Activated CD4-positive, alpha-beta memory T cell treated with anti-CD3 and anti-CD28 coated beads, Interleukin-2, amount 10 ng/mL, durations not matched to agents 7 days and 5 days (primary cell): ENCODE measurements at regions not wholly inside any gene's neighbourhood (a gene's known extent, or its start where the extent isn't known, plus 50 kb on each side); places are given as distances from the start of the nearest gene placed in this dataset.

Source experiments
- CTCF ChIA-PET: fragments of 350-600 bp; sonication (Branson Sonifier 250); formaldehyde crosslinking; loops from one replicate; lab custom pipeline; 2021; ENCODE audit warnings: antibody characterized with exemption, inconsistent platforms; lab: Charles Lee
- POLR2A ChIA-PET: fragments of 350-600 bp; sonication (Branson Sonifier 250); formaldehyde crosslinking; loops from one replicate; lab custom pipeline; 2021; ENCODE audit warnings: antibody characterized with exemption; lab: Charles Lee
- DNase-seq: peaks from one replicate; pipeline ENCODE4 v3.0.0-alpha.2; 2020
- H3K27ac Mint-ChIP-seq: one replicate; pipeline ENCODE4 v1.8.0; 2021; ENCODE audit warnings: mild to moderate bottlenecking, mixed read lengths
- H3K27me3 Mint-ChIP-seq: one replicate; pipeline ENCODE4 v1.8.0; 2021; ENCODE audit warnings: mixed read lengths
- H3K36me3 Mint-ChIP-seq: one replicate; pipeline ENCODE4 v1.8.0; 2021; ENCODE audit warnings: low read depth, mixed read lengths
- H3K4me1 Mint-ChIP-seq: one replicate; pipeline ENCODE4 v1.8.0; 2021; ENCODE audit warnings: mixed read lengths
- H3K4me3 Mint-ChIP-seq: one replicate; pipeline ENCODE4 v1.8.0; 2021; ENCODE audit warnings: mild to moderate bottlenecking, mixed read lengths
- H3K9me3 Mint-ChIP-seq: one replicate; pipeline ENCODE4 v1.8.0; 2021; ENCODE audit warnings: mixed read lengths

DNA sequence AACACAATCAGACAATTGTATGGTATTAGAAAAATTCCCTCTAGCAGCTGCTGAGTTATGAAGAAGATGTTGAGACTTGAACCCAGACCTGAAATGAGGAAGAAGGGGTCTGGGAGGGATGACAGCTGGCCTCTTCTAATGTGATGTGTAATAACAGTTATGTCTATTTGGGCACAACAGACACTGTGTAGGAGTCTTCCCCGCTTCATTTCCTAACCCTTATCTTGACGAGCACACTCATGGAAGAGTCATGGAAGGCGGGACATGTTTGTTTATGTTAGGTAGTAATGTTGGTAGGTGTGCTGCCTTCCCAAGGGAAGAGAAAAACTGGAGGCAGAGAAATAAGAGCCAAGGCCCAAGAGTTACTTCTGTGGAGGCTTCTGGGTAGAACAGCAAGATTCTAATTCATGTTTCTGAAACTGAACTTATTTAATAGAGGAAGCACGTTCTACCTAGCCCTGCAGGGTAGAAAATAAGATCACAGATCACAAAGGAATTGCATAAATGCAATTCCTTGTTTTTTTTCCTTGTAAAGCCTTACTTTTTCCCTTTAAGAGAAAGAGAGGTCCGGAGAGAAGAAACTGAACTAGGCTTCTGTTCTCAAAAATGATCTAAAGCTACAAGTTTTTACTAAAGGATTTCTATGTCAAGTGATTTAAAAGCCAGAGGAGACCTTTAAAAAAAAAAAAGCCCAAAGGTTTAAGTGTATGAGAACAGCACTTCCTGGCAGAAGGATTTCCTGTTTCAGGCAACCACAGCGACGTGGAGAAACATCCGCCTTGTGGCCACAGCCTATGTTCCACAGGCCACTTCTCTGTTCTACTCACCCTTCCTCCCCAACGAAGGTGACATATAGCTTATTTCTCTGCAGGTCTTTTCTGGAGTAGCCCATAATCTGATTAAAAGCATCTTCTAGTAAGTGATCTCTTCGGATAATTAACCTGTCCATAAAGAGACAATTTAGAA is 68.5 kb upstream of the STK17B start:
- H3K9me3 Mint-ChIP-seq: peaks cover 5% of the 10 kb centered on the region
- POLR2A ChIA-PET: interaction anchor here (0.9 to 21.6 kb wide), 17 partner anchors 9 to 706 kb away, joined by 3 to 343 read pairs (median 26); partner anchors contain the start of gene STK17B
- H3K36me3 Mint-ChIP-seq: peaks cover 32% of the 10 kb centered on the region
- CTCF ChIA-PET: interaction anchor here (0.8 to 6.0 kb wide), 11 partner anchors 8 to 82 kb away, joined by 3 to 61 read pairs (median 3); no protein-coding TSS in a partner anchor
- peaks cover 74% of the 10 kb centered on the region for H3K4me1 Mint-ChIP-seq
- DNase-seq: peak; percentile 93
- H3K4me3 Mint-ChIP-seq: peak overlapping the region; percentile 57
- peak overlapping the region; percentile 93 for H3K27ac Mint-ChIP-seq
- no peaks in the 10 kb centered on the region for H3K27me3 Mint-ChIP-seq

GRCh38 chr2:196241175-196241574 is 69.8 kb upstream of the STK17B start:
- Mint-ChIP-seq H3K36me3 (peaks cover 32% of the 10 kb centered on the region), H3K27ac (peak overlapping the region; percentile 98), H3K9me3 (peaks cover 5% of the 10 kb centered on the region), H3K4me1 (peaks cover 67% of the 10 kb centered on the region), H3K4me3 (peak overlapping the region; percentile 57), H3K27me3 (no peaks in the 10 kb centered on the region)
- CTCF ChIA-PET: interaction anchor here (0.7 to 6.0 kb wide), 11 partner anchors 9 to 84 kb away, joined by 3 to 61 read pairs (median 5); no protein-coding TSS in a partner anchor
- POLR2A ChIA-PET: interaction anchor here (1.2 to 21.6 kb wide), 13 partner anchors 11 to 83 kb away, joined by 3 to 343 read pairs (median 46); partner anchors contain the start of gene STK17B
- no peak for DNase-seq

- Mint-ChIP-seq H3K4me1 (peaks cover 58% of the 10 kb centered on the region), H3K4me3 (peak overlapping the region; percentile 54), H3K27ac (peak overlapping the region; percentile 98), H3K36me3 (peaks cover 24% of the 10 kb centered on the region), H3K27me3 (no peaks in the 10 kb centered on the region), H3K9me3 (peaks cover 3% of the 10 kb centered on the region)
- CTCF ChIA-PET: interaction anchor here (0.7 to 6.0 kb wide), 12 partner anchors 10 to 85 kb away, joined by 3 to 61 read pairs (median 4); no protein-coding TSS in a partner anchor
- DNase-seq: no peak
- POLR2A ChIA-PET: interaction anchor here (1.2 to 21.6 kb wide), 12 partner anchors 12 to 84 kb away, joined by 3 to 343 read pairs (median 51); partner anchors contain the start of gene STK17B
Observed at GRCh38 chr2:196242131-196242620, 70.8 kb upstream of the STK17B start.

DNA sequence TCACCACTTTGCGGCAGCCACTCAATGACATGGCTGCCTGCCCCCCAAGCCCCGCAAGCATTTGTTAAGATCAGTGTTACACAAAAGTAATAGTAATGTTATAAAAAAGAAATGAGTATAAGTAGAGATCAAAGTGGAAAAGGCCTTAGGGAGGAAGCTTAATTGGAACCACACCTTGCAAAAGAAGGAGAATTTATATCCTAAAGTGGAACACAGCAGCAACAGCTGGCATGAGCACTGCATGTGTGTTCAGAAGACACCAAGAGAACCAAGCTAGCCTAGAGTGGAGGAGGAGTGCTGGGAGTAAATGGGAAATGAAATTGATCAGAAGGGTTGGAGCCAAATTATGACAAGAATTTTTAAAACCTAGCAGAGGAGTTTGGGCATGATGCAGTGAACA is 73.1 kb upstream of the STK17B start:
- no peak overlapping the region for H3K4me3 Mint-ChIP-seq
- H3K9me3 Mint-ChIP-seq: no peaks in the 10 kb centered on the region
- ChIA-PET POLR2A (interaction anchor here (0.6 to 21.6 kb wide), 6 partner anchors 10 to 74 kb away, joined by 3 to 343 read pairs (median 4); no protein-coding TSS in a partner anchor), CTCF (interaction anchor here (0.8 to 1.3 kb wide), 2 partner anchors 15 to 32 kb away, joined by 3 to 4 read pairs; no protein-coding TSS in a partner anchor)
- H3K27me3 Mint-ChIP-seq: no peaks in the 10 kb centered on the region
- no peak overlapping the region for H3K27ac Mint-ChIP-seq
- no peak for DNase-seq
- peaks cover 52% of the 10 kb centered on the region for H3K4me1 Mint-ChIP-seq
- H3K36me3 Mint-ChIP-seq: peaks cover 7% of the 10 kb centered on the region

GRCh38 chr2:196244966-196245365 is 73.6 kb upstream of the STK17B start:
- H3K9me3 Mint-ChIP-seq: no peaks in the 10 kb centered on the region
- peaks cover 7% of the 10 kb centered on the region for H3K36me3 Mint-ChIP-seq
- POLR2A ChIA-PET: interaction anchor here (1.2 to 21.6 kb wide), 6 partner anchors 9 to 74 kb away, joined by 3 to 343 read pairs (median 6); partner anchors contain the start of gene STK17B
- no peak overlapping the region for H3K4me3 Mint-ChIP-seq
- H3K27me3 Mint-ChIP-seq: no peaks in the 10 kb centered on the region
- H3K27ac Mint-ChIP-seq: no peak overlapping the region
- peaks cover 52% of the 10 kb centered on the region for H3K4me1 Mint-ChIP-seq
- CTCF ChIA-PET: interaction anchor here (0.8 to 1.3 kb wide), 3 partner anchors 15 to 53 kb away, joined by 3 to 4 read pairs (median 4); no protein-coding TSS in a partner anchor
- no peak for DNase-seq

GRCh38 chr2:196245378-196246140 is 74.2 kb upstream of the STK17B start:
- Mint-ChIP-seq H3K4me3 (no peak overlapping the region), H3K9me3 (no peaks in the 10 kb centered on the region), H3K36me3 (peaks cover 8% of the 10 kb centered on the region), H3K4me1 (peaks cover 51% of the 10 kb centered on the region), H3K27ac (no peak overlapping the region), H3K27me3 (no peaks in the 10 kb centered on the region)
- ChIA-PET POLR2A (interaction anchor here (0.7 to 21.6 kb wide), 5 partner anchors 9 to 79 kb away, joined by 3 to 343 read pairs (median 3); partner anchors contain the start of gene STK17B), CTCF (interaction anchor here (0.6 to 1.0 kb wide), 2 partner anchors 16 to 52 kb away, joined by 3 to 4 read pairs; no protein-coding TSS in a partner anchor)
- DNase-seq: no peak

GRCh38 chr2:196247114-196247975 is 76.0 kb upstream of the STK17B start:
- Mint-ChIP-seq H3K27me3 (no peaks in the 10 kb centered on the region), H3K4me1 (peaks cover 50% of the 10 kb centered on the region), H3K27ac (no peak overlapping the region), H3K36me3 (peaks cover 6% of the 10 kb centered on the region), H3K9me3 (peaks cover 5% of the 10 kb centered on the region), H3K4me3 (no peak overlapping the region)
- CTCF ChIA-PET: interaction anchor here (1.3 to 3.6 kb wide), 4 partner anchors 9 to 29 kb away, joined by 3 to 19 read pairs (median 4); no protein-coding TSS in a partner anchor
- DNase-seq: no peak
- POLR2A ChIA-PET: interaction anchor here (1.0 to 21.6 kb wide), 6 partner anchors 9 to 81 kb away, joined by 3 to 343 read pairs (median 4); no protein-coding TSS in a partner anchor

GRCh38 chr2:196247976-196248280 is 76.5 kb upstream of the STK17B start:
- H3K27ac Mint-ChIP-seq: no peak overlapping the region
- no peak overlapping the region for H3K4me3 Mint-ChIP-seq
- CTCF ChIA-PET: interaction anchor here (1.3 to 3.6 kb wide), 4 partner anchors 9 to 29 kb away, joined by 3 to 19 read pairs (median 4); no protein-coding TSS in a partner anchor

GRCh38 chr2:196248467-196249094 is 77.2 kb upstream of the STK17B start:
- Mint-ChIP-seq H3K27me3 (no peaks in the 10 kb centered on the region), H3K4me3 (no peak overlapping the region), H3K4me1 (peaks cover 58% of the 10 kb centered on the region), H3K9me3 (peaks cover 5% of the 10 kb centered on the region), H3K27ac (no peak overlapping the region), H3K36me3 (peaks cover 8% of the 10 kb centered on the region)
- ChIA-PET CTCF (interaction anchor here (0.6 to 3.6 kb wide), 5 partner anchors 8 to 28 kb away, joined by 3 to 19 read pairs (median 4); no protein-coding TSS in a partner anchor), POLR2A (interaction anchor here (0.9 to 21.6 kb wide), 9 partner anchors 8 to 88 kb away, joined by 3 to 343 read pairs (median 5); partner anchors contain the start of gene STK17B)
- DNase-seq: no peak

More at GRCh38 chr2:196247976-196248280, 76.5 kb upstream of the STK17B start:
- POLR2A ChIA-PET: interaction anchor here (0.9 to 21.6 kb wide), 9 partner anchors 10 to 81 kb away, joined by 3 to 343 read pairs (median 5); partner anchors contain the start of gene STK17B
- H3K36me3 Mint-ChIP-seq: peaks cover 8% of the 10 kb centered on the region
- H3K27me3 Mint-ChIP-seq: no peaks in the 10 kb centered on the region
- H3K9me3 Mint-ChIP-seq: peaks cover 5% of the 10 kb centered on the region
- H3K4me1 Mint-ChIP-seq: peaks cover 51% of the 10 kb centered on the region
- no peak for DNase-seq

GRCh38 chr2:196249171-196249570 is 77.8 kb upstream of the STK17B start:
- peaks cover 8% of the 10 kb centered on the region for H3K36me3 Mint-ChIP-seq
- no peak overlapping the region for H3K4me3 Mint-ChIP-seq
- DNase-seq: no peak
- no peaks in the 10 kb centered on the region for H3K27me3 Mint-ChIP-seq
- no peak overlapping the region for H3K27ac Mint-ChIP-seq
- CTCF ChIA-PET: interaction anchor here (0.6 to 3.6 kb wide), 3 partner anchors 8 to 10 kb away, joined by 3 to 19 read pairs (median 5); no protein-coding TSS in a partner anchor
- peaks cover 59% of the 10 kb centered on the region for H3K4me1 Mint-ChIP-seq
- POLR2A ChIA-PET: interaction anchor here (0.9 to 21.6 kb wide), 7 partner anchors 9 to 89 kb away, joined by 3 to 343 read pairs (median 5); partner anchors contain the start of gene STK17B
- H3K9me3 Mint-ChIP-seq: peaks cover 5% of the 10 kb centered on the region
